ENCODE measurements at regions not wholly inside any gene's neighbourhood (a gene's known extent, or its start where the extent isn't known, plus 50 kb on each side); places are given as distances from the start of the nearest gene placed in this dataset.

- Histone ChIP-seq H3K27ac (no peak overlapping the region), H3K9me3 (no peaks in the 10 kb centered on the region), H3K4me1 (no peaks in the 10 kb centered on the region), H3K4me3 (no peak overlapping the region), H3K27me3 (no peaks in the 10 kb centered on the region), H3K36me3 (no peaks in the 10 kb centered on the region)
- TF ChIP-seq CTCF (IDR thresholded peaks at IDR 0.05), result no peak
- intact Hi-C loops (cut with DNase I), result no loop called here
- DNase-seq, result no peak
- no peak for ATAC-seq
These were observed 463.8 kb upstream of the KIRREL3 start for GRCh38 chr11:127464325-127464724.

- TF ChIP-seq CTCF (IDR thresholded peaks at IDR 0.05), result no peak
- no peak for DNase-seq
- intact Hi-C loops (cut with DNase I), result no loop called here
These were observed 461.4 kb upstream of the KIRREL3 start for GRCh38 chr11:127462065-127462344.

GRCh38 chr11:127461241-127462064 lies 460.9 kb upstream of the KIRREL3 start:
- H3K4me1 ChIP-seq, result no peaks in the 10 kb centered on the region
- DNase-seq (peak in 1 of 4 donors; percentile 13), ATAC-seq (no peak)
- no peaks in the 10 kb centered on the region for H3K27me3 ChIP-seq
- no peak overlapping the region for H3K27ac ChIP-seq
- intact Hi-C loops (cut with DNase I), result no loop called here
- TF ChIP-seq CTCF (IDR thresholded peaks at IDR 0.05), result no peak
- H3K4me3 ChIP-seq, result no peak overlapping the region
- no peaks in the 10 kb centered on the region for H3K9me3 ChIP-seq
- H3K36me3 ChIP-seq, result no peaks in the 10 kb centered on the region

More at GRCh38 chr11:127462065-127462344, 461.4 kb upstream of the KIRREL3 start:
- no peak overlapping the region for H3K4me3 ChIP-seq
- H3K36me3 ChIP-seq, result no peaks in the 10 kb centered on the region
- no peaks in the 10 kb centered on the region for H3K9me3 ChIP-seq
- H3K4me1 ChIP-seq, result no peaks in the 10 kb centered on the region
- no peak overlapping the region for H3K27ac ChIP-seq
- ATAC-seq, result no peak
- no peaks in the 10 kb centered on the region for H3K27me3 ChIP-seq

- no peak for DNase-seq
- H3K9me3 ChIP-seq, result no peaks in the 10 kb centered on the region
- H3K4me1 ChIP-seq, result no peaks in the 10 kb centered on the region
- ATAC-seq, result no peak
- H3K36me3 ChIP-seq, result no peaks in the 10 kb centered on the region
- intact Hi-C loops (cut with DNase I), result no loop called here
- H3K4me3 ChIP-seq, result no peak overlapping the region
- TF ChIP-seq CTCF (IDR thresholded peaks at IDR 0.05), result no peak
- H3K27me3 ChIP-seq, result no peaks in the 10 kb centered on the region
- H3K27ac ChIP-seq, result no peak overlapping the region
These were observed 458.0 kb upstream of the KIRREL3 start for GRCh38 chr11:127458561-127458960.

- ATAC-seq, result no peak
- intact Hi-C loops (cut with DNase I), result no loop called here
- H3K27me3 ChIP-seq, result no peaks in the 10 kb centered on the region
- TF ChIP-seq CTCF (IDR thresholded peaks at IDR 0.05), result no peak
- H3K4me1 ChIP-seq, result no peaks in the 10 kb centered on the region
- no peaks in the 10 kb centered on the region for H3K9me3 ChIP-seq
- peak in 1 of 4 donors; percentile 6 for DNase-seq
- no peaks in the 10 kb centered on the region for H3K36me3 ChIP-seq
- no peak overlapping the region for H3K4me3 ChIP-seq
- H3K27ac ChIP-seq, result no peak overlapping the region
These were observed 454.3 kb upstream of the KIRREL3 start for GRCh38 chr11:127454856-127455255.
